HG03460 (cell line): ENCODE measurements at regions not wholly inside any gene's neighbourhood (a gene's known extent, or its start where the extent isn't known, plus 50 kb on each side); places are given as distances from the start of the nearest gene placed in this dataset.

Experiments
- ATAC-seq: cut with Tn5 transposase; IDR thresholded peaks from one replicate; pipeline ENCODE4 v1.9.1; 2021; ENCODE audit not compliant: unreplicated experiment

- no peak for ATAC-seq
Measured at GRCh38 chr9:87818308-87818707, 64.4 kb upstream of the SPATA31E1 start.

- no peak for ATAC-seq
Measured at GRCh38 chr9:87824216-87824875, 58.3 kb upstream of the SPATA31E1 start.

- ATAC-seq: no peak
Measured at GRCh38 chr9:87824886-87825285, 57.8 kb upstream of the SPATA31E1 start.

GRCh38 chr9:87826331-87826730, 56.3 kb upstream of the SPATA31E1 start:
- no peak for ATAC-seq

GRCh38 chr9:87827341-87827740, 55.3 kb upstream of the SPATA31E1 start:
- ATAC-seq: no peak

- no peak for ATAC-seq
Measured at GRCh38 chr9:87829756-87830155, 52.9 kb upstream of the SPATA31E1 start.

- ATAC-seq: no peak
Measured at GRCh38 chr9:87830446-87830845, 52.2 kb upstream of the SPATA31E1 start.

- ATAC-seq: no peak
Measured at GRCh38 chr9:87831159-87831558, 51.5 kb upstream of the SPATA31E1 start.
